ENCODE measurements at regions not wholly inside any gene's neighbourhood (a gene's known extent, or its start where the extent isn't known, plus 50 kb on each side); places are given as distances from the start of the nearest gene placed in this dataset.

DNA sequence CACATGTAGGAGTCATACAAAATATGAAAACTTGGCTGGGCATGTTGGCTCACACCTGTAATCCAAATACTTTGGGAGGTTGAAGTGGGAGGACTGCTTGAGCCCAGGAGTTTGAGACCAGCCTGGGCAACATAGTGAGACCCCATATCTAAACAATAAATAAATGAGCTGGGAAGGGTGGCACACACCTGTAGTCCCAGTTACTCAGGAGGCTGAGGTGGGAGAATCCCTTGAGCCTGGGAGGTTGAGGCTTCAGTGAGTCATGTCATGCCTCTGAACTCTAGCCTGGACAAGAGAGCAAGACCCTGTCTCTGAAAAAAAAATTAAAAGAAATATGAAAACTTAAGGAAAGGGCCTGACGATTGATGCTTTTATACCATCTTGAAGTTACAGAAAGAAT is 112.4 kb upstream of the RAI14 start:
- TF ChIP-seq ZNF331 (CRISPR knock-in tag; IDR thresholded peaks at IDR 0.05; ENCODE audit: low read depth) (no peak), STAT1 (IDR thresholded peaks at IDR 0.05; ENCODE audit: unreplicated experiment) (no peak), POLR2AphosphoS5 (IDR thresholded peaks at IDR 0.05; ENCODE audit: low read depth) (no peak), NANOG (IDR thresholded peaks at IDR 0.05; ENCODE audit: borderline replicate concordance) (no peak), EZH2 (IDR thresholded peaks at IDR 0.05; ENCODE audit: low read depth, unreplicated experiment) (no peak), CREB1 (CRISPR knock-in tag; IDR thresholded peaks at IDR 0.05; ENCODE audit: low read depth) (no peak), EZH2phosphoT487 (IDR thresholded peaks at IDR 0.05; ENCODE audit: unreplicated experiment) (no peak), ZNF114 (CRISPR knock-in tag; IDR thresholded peaks at IDR 0.05) (no peak), JUNB (IDR thresholded peaks at IDR 0.05; ENCODE audit: unreplicated experiment) (no peak)
- TF ChIP-seq, protein P1, sequence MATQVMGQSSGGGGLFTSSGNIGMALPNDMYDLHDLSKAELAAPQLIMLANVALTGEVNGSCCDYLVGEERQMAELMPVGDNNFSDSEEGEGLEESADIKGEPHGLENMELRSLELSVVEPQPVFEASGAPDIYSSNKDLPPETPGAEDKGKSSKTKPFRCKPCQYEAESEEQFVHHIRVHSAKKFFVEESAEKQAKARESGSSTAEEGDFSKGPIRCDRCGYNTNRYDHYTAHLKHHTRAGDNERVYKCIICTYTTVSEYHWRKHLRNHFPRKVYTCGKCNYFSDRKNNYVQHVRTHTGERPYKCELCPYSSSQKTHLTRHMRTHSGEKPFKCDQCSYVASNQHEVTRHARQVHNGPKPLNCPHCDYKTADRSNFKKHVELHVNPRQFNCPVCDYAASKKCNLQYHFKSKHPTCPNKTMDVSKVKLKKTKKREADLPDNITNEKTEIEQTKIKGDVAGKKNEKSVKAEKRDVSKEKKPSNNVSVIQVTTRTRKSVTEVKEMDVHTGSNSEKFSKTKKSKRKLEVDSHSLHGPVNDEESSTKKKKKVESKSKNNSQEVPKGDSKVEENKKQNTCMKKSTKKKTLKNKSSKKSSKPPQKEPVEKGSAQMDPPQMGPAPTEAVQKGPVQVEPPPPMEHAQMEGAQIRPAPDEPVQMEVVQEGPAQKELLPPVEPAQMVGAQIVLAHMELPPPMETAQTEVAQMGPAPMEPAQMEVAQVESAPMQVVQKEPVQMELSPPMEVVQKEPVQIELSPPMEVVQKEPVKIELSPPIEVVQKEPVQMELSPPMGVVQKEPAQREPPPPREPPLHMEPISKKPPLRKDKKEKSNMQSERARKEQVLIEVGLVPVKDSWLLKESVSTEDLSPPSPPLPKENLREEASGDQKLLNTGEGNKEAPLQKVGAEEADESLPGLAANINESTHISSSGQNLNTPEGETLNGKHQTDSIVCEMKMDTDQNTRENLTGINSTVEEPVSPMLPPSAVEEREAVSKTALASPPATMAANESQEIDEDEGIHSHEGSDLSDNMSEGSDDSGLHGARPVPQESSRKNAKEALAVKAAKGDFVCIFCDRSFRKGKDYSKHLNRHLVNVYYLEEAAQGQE (IDR thresholded peaks at IDR 0.05; ENCODE audit: unreplicated experiment), result no peak
- TF ChIP-seq, protein P2, sequence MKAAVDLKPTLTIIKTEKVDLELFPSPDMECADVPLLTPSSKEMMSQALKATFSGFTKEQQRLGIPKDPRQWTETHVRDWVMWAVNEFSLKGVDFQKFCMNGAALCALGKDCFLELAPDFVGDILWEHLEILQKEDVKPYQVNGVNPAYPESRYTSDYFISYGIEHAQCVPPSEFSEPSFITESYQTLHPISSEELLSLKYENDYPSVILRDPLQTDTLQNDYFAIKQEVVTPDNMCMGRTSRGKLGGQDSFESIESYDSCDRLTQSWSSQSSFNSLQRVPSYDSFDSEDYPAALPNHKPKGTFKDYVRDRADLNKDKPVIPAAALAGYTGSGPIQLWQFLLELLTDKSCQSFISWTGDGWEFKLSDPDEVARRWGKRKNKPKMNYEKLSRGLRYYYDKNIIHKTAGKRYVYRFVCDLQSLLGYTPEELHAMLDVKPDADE (IDR thresholded peaks at IDR 0.05), result no peak
- TF ChIP-seq, protein P3, sequence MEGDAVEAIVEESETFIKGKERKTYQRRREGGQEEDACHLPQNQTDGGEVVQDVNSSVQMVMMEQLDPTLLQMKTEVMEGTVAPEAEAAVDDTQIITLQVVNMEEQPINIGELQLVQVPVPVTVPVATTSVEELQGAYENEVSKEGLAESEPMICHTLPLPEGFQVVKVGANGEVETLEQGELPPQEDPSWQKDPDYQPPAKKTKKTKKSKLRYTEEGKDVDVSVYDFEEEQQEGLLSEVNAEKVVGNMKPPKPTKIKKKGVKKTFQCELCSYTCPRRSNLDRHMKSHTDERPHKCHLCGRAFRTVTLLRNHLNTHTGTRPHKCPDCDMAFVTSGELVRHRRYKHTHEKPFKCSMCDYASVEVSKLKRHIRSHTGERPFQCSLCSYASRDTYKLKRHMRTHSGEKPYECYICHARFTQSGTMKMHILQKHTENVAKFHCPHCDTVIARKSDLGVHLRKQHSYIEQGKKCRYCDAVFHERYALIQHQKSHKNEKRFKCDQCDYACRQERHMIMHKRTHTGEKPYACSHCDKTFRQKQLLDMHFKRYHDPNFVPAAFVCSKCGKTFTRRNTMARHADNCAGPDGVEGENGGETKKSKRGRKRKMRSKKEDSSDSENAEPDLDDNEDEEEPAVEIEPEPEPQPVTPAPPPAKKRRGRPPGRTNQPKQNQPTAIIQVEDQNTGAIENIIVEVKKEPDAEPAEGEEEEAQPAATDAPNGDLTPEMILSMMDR (conservative IDR thresholded peaks at IDR 0.05; ENCODE audit: low read depth in 2 of 2), result no peak
- TF ChIP-seq, protein P4, sequence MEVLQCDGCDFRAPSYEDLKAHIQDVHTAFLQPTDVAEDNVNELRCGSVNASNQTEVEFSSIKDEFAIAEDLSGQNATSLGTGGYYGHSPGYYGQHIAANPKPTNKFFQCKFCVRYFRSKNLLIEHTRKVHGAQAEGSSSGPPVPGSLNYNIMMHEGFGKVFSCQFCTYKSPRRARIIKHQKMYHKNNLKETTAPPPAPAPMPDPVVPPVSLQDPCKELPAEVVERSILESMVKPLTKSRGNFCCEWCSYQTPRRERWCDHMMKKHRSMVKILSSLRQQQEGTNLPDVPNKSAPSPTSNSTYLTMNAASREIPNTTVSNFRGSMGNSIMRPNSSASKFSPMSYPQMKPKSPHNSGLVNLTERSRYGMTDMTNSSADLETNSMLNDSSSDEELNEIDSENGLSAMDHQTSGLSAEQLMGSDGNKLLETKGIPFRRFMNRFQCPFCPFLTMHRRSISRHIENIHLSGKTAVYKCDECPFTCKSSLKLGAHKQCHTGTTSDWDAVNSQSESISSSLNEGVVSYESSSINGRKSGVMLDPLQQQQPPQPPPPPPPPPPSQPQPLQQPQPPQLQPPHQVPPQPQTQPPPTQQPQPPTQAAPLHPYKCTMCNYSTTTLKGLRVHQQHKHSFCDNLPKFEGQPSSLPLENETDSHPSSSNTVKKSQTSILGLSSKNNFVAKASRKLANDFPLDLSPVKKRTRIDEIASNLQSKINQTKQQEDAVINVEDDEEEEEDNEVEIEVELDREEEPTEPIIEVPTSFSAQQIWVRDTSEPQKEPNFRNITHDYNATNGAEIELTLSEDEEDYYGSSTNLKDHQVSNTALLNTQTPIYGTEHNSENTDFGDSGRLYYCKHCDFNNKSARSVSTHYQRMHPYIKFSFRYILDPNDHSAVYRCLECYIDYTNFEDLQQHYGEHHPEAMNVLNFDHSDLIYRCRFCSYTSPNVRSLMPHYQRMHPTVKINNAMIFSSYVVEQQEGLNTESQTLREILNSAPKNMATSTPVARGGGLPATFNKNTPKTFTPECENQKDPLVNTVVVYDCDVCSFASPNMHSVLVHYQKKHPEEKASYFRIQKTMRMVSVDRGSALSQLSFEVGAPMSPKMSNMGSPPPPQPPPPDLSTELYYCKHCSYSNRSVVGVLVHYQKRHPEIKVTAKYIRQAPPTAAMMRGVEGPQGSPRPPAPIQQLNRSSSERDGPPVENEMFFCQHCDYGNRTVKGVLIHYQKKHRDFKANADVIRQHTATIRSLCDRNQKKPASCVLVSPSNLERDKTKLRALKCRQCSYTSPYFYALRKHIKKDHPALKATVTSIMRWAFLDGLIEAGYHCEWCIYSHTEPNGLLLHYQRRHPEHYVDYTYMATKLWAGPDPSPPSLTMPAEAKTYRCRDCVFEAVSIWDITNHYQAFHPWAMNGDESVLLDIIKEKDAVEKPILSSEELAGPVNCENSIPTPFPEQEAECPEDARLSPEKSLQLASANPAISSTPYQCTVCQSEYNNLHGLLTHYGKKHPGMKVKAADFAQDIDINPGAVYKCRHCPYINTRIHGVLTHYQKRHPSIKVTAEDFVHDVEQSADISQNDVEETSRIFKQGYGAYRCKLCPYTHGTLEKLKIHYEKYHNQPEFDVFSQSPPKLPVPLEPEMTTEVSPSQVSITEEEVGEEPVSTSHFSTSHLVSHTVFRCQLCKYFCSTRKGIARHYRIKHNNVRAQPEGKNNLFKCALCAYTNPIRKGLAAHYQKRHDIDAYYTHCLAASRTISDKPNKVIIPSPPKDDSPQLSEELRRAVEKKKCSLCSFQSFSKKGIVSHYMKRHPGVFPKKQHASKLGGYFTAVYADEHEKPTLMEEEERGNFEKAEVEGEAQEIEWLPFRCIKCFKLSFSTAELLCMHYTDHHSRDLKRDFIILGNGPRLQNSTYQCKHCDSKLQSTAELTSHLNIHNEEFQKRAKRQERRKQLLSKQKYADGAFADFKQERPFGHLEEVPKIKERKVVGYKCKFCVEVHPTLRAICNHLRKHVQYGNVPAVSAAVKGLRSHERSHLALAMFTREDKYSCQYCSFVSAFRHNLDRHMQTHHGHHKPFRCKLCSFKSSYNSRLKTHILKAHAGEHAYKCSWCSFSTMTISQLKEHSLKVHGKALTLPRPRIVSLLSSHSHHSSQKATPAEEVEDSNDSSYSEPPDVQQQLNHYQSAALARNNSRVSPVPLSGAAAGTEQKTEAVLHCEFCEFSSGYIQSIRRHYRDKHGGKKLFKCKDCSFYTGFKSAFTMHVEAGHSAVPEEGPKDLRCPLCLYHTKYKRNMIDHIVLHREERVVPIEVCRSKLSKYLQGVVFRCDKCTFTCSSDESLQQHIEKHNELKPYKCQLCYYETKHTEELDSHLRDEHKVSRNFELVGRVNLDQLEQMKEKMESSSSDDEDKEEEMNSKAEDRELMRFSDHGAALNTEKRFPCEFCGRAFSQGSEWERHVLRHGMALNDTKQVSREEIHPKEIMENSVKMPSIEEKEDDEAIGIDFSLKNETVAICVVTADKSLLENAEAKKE (CRISPR knock-in tag; IDR thresholded peaks at IDR 0.05), result no peak
- H3K9me3 Mint-ChIP-seq, result peaks cover 65% of the 10 kb centered on the region
- H3K4me3 Mint-ChIP-seq, result no peak overlapping the region
- no peaks in the 10 kb centered on the region for H3K79me2 ChIP-seq (replicated peaks; ENCODE audit: insufficient read depth)
- no peaks in the 10 kb centered on the region for H3K27me3 ChIP-seq (ENCODE audit: insufficient read depth)
- peaks cover 23% of the 10 kb centered on the region for H3K4me1 Mint-ChIP-seq
- peaks cover 20% of the 10 kb centered on the region for H3F3A ChIP-seq (replicated peaks; ENCODE audit: low read depth)
- H3K27ac Mint-ChIP-seq, result no peak overlapping the region
- no peaks in the 10 kb centered on the region for H4K20me1 ChIP-seq (replicated peaks; ENCODE audit: insufficient read depth)
- H3K27me3 Mint-ChIP-seq (ENCODE audit: insufficient read depth, low read depth, poor library complexity), result peaks cover 8% of the 10 kb centered on the region
- ATAC-seq (no peak), DNase-seq (ENCODE audit: low spot score) (no peak)
- H3K27ac ChIP-seq (ENCODE audit: low read depth), result no peak overlapping the region
- no peak overlapping the region for H3K4me2 ChIP-seq
- H2AFZ ChIP-seq, result no peak overlapping the region
- peaks cover 17% of the 10 kb centered on the region; the same call in 1 of the 2 replicates for H3K9me2 ChIP-seq (ENCODE audit: insufficient read depth)
- H3K36me3 ChIP-seq (ENCODE audit: insufficient read depth), result peaks cover 39% of the 10 kb centered on the region
- H3K4me1 ChIP-seq (ENCODE audit: insufficient read depth), result peaks cover 13% of the 10 kb centered on the region
- H3K4me3 ChIP-seq, result no peak overlapping the region
- peaks cover 71% of the 10 kb centered on the region for H3K36me3 Mint-ChIP-seq (ENCODE audit: low read depth)

Data from GM23338 (cell line).